MM.1S (cell line): ENCODE measurements at regions not wholly inside any gene's neighbourhood (a gene's known extent, or its start where the extent isn't known, plus 50 kb on each side); places are given as distances from the start of the nearest gene placed in this dataset.

ENCODE experiments used
- CTCF ChIP-seq: fragments of 300-600 bp; sonication (generic); IDR thresholded peaks from 2 replicates; pipeline ENCODE4 v1.5.1; 2016; ENCODE audit warnings: antibody characterized with exemption, low read length, mixed read lengths
- EZH2phosphoT487 ChIP-seq: fragments of 300-600 bp; sonication (generic); IDR thresholded peaks from 2 replicates; pipeline ENCODE4 v1.6.1; 2018; ENCODE audit warnings: antibody characterized with exemption, low read length

- TF ChIP-seq CTCF (no peak), EZH2phosphoT487 (no peak)
These were observed 215.6 kb upstream of the ARL4C start for GRCh38 chr2:234712421-234712935.
